ENCODE measurements at regions not wholly inside any gene's neighbourhood (a gene's known extent, or its start where the extent isn't known, plus 50 kb on each side); places are given as distances from the start of the nearest gene placed in this dataset.
"Not testable (repeated sequence)": the region's sequence is repeated elsewhere in the genome, so short reads cannot be mapped to it uniquely, and the experiment has no call there.

GRCh38 chr5:124976086-124976485, 229.6 kb upstream of the ZNF608 start:
- no peak for DNase-seq

GRCh38 chr5:124979251-124979650, 232.8 kb upstream of the ZNF608 start:
- DNase-seq = no peak

- DNase-seq = no peak
These were observed 233.9 kb upstream of the ZNF608 start for GRCh38 chr5:124980163-124980941.

- DNase-seq = no peak
These were observed 235.5 kb upstream of the ZNF608 start for GRCh38 chr5:124981901-124982300.

- no peak for DNase-seq
These were observed 239.7 kb upstream of the ZNF608 start for GRCh38 chr5:124986170-124986569.

DNA sequence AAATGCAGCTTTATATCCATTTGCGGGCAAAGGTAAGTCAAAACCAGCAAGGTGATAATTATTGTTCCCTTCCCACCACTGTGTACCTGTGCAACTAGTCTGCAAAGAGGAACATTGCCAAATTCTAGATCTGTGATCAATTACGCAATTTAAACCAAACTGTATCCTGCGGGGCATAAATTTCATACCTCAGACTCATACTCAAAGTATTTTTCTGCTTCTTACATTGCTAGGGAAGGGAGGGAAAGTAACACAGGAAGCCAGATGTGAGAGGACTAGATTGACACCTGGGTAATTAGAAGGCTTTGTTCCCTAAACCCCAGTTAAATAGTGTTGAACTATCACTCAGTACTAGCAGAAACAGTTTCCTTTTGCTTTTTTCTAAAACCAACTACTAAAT, 240.2 kb upstream of the ZNF608 start:
- DNase-seq = no peak

GRCh38 chr5:124987786-124988185, 241.3 kb upstream of the ZNF608 start:
- not testable (repeated sequence) for DNase-seq

DNA sequence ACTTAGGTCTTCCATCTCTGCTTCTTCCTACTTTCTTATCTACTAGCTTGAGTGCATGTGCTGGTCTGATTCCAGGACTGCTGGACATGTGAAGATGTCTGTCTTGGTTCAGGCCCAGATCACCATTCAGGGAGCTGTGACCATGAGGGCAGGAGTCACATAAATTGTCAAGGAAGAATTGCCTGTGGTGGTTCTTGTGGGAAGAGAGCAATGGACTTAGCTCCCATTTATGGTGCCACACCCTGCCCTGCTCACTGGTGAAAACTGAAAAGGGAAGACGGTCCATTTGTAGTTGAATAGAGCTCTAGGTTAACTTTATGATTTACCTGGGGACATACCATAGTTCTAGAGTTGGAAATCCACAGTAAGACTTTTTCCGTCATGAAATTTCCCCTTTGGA, 244.3 kb upstream of the ZNF608 start:
- DNase-seq = no peak

DNA sequence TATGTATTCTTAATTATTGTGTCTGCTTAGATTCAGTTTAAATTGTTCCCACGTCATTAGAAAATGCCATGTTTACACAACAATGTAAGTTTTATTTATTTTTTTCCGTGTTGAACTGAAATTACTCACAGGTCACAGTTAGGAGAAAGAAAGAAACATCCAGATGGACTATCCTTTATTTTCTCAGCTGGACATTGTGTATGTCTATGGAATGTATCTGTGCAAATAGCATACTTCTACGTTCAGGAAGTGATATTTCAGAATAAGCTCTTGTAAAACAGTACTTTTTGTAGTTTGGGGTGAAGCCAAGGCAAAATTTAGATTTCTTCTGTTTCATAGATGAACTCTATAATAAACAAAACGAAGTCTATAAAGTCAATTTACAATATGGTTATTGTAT, 249.0 kb upstream of the ZNF608 start:
- no peak for DNase-seq

GRCh38 chr5:124996023-124996763, 249.8 kb upstream of the ZNF608 start:
- no peak for DNase-seq

GRCh38 chr5:124996764-124997077, 250.3 kb upstream of the ZNF608 start:
- no peak for DNase-seq

GRCh38 chr5:124997186-124997893, 250.9 kb upstream of the ZNF608 start:
- no peak for DNase-seq

DNA sequence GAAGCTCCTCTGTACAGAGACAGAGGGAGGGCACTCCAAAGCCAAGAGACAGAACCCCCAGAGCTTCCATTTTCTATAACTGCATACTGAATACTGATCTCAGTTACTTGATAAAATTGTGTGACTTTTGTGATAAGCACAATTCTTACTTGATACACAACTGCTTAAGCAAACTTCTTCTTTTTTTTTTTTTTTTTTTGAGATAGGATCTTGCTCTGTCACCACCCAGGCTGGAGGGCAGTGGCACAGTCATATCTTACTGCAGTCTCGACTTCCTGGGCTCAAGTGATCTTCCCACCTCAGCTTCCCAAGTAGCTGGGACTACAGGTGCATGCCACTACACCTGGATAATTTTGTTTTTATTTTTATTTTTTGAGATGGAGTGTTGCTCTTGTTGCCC, 252.1 kb upstream of the ZNF608 start:
- no peak for DNase-seq

GRCh38 chr5:125002727-125003598, 256.5 kb upstream of the ZNF608 start:
- DNase-seq = no peak

DNA sequence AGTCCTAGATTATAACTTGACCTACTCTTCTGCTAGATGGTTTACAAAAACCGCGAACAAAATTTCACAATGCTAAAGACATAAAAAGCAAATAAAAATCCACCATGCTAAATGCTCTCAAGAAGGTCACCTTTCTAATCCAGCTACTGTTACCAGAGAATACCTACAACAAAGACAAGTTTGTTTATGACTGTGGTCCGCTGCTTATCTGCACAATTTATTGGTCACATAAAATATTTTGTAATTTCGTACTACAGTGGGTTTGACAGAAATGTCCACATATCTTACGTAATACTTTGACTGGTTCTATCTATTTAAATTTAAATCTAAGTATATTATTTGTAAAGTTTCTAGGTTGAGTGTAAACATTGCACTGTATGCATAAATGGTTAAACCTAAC, 257.6 kb upstream of the ZNF608 start:
- no peak for DNase-seq

- DNase-seq = no peak
These were observed 258.8 kb upstream of the ZNF608 start for GRCh38 chr5:125005266-125005665.

GRCh38 chr5:125006011-125006685, 259.7 kb upstream of the ZNF608 start:
- no peak for DNase-seq

GRCh38 chr5:125010356-125010755, 263.9 kb upstream of the ZNF608 start:
- no peak for DNase-seq

- DNase-seq = no peak
These were observed 264.6 kb upstream of the ZNF608 start for GRCh38 chr5:125011014-125011413.

DNA sequence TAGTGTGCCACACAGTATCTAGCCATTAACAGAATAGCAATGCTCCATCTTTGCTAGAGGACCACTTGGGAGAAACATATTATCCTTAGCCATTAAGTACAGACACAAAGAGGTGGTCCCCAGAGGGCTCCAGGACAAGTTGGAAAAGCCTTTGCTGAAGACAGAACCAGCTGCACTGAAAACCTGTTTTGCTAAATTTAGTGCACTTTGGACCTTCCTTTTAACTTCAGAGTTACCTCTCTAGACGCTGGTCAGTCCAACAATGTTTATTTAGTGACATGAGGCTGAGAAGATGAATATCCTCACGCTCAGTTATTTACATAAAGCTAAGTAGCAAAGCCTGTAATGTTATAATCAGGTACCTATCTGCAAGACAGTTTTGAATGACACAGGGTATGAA, 265.0 kb upstream of the ZNF608 start:
- DNase-seq = no peak

GRCh38 chr5:125011947-125012346, 265.5 kb upstream of the ZNF608 start:
- DNase-seq = no peak

GRCh38 chr5:125012727-125013451, 266.4 kb upstream of the ZNF608 start:
- DNase-seq = no peak
